CD4-positive, alpha-beta memory T cell (primary cell): ENCODE measurements at regions not wholly inside any gene's neighbourhood (a gene's known extent, or its start where the extent isn't known, plus 50 kb on each side); places are given as distances from the start of the nearest gene placed in this dataset.

Experiments
- CTCF ChIA-PET: fragments of 350-600 bp; sonication (Branson Sonifier 250); formaldehyde crosslinking; loops from one replicate; lab custom pipeline; 2021; ENCODE audit warnings: inconsistent platforms; ENCODE audit not compliant: partially characterized antibody; lab: Charles Lee
- POLR2A ChIA-PET: fragments of 350-600 bp; sonication (Branson Sonifier 250); formaldehyde crosslinking; loops from one replicate; lab custom pipeline; 2021; ENCODE audit not compliant: partially characterized antibody; lab: Charles Lee
- DNase-seq, 5 donors: peaks; one replicate each; pipeline versions ENCODE4 v3.0.0 to v3.0.0-alpha.2; 2020 to 2022; ENCODE audit warnings: mixed read lengths in 1 of 5
- H3K27ac ChIP-seq: one replicate; pipeline ENCODE4 v1.7.0; 2013; ENCODE audit warnings: low read depth, low read length
- H3K27me3 ChIP-seq: 2 replicates; pipeline ENCODE4 v1.7.0; 2013; ENCODE audit warnings: mild to moderate bottlenecking, low read length, moderate library complexity; ENCODE audit not compliant: insufficient read depth
- H3K36me3 ChIP-seq: 2 replicates; pipeline ENCODE4 v1.7.0; 2013; ENCODE audit warnings: mild to moderate bottlenecking, low read length, moderate library complexity; ENCODE audit not compliant: insufficient read depth
- H3K4me1 ChIP-seq: 2 replicates; pipeline ENCODE4 v1.7.0; 2013; ENCODE audit warnings: mild to moderate bottlenecking, low read length, moderate library complexity; ENCODE audit not compliant: insufficient read depth
- H3K4me3 ChIP-seq, 2 donors: one replicate each; pipeline ENCODE4 v1.7.0; 2013; ENCODE audit warnings: low read length in 2 of 2, mild to moderate bottlenecking in 1 of 2
- H3K9me3 ChIP-seq, 2 donors: one replicate each; pipeline ENCODE4 v1.7.0; 2013; ENCODE audit warnings: low read length in 2 of 2, control low read depth in 1 of 2; ENCODE audit not compliant: control insufficient read depth in 1 of 2
- H3K27ac Mint-ChIP-seq, 7 donors: one replicate each; pipeline ENCODE4 v1.8.0; 2020 to 2021; ENCODE audit warnings: mixed read lengths in 7 of 7, mild to moderate bottlenecking in 6 of 7, inconsistent platforms in 3 of 7, moderate library complexity in 3 of 7
- H3K27me3 Mint-ChIP-seq, 2 donors: one replicate each; pipeline ENCODE4 v1.8.0; 2020 to 2021; ENCODE audit warnings: mixed read lengths in 2 of 2
- H3K36me3 Mint-ChIP-seq, 2 donors: one replicate each; pipeline ENCODE4 v1.8.0; 2020 to 2021; ENCODE audit warnings: mixed read lengths in 2 of 2, inconsistent platforms in 1 of 2, mild to moderate bottlenecking in 1 of 2
- H3K4me1 Mint-ChIP-seq, 4 donors: one replicate each; pipeline ENCODE4 v1.8.0; 2020 to 2021; ENCODE audit warnings: mixed read lengths in 4 of 4, mild to moderate bottlenecking in 1 of 4
- H3K4me3 Mint-ChIP-seq, 8 donors: one replicate each; pipeline ENCODE4 v1.8.0; 2020 to 2021; ENCODE audit warnings: mixed read lengths in 8 of 8, mild to moderate bottlenecking in 7 of 8, moderate library complexity in 6 of 8, inconsistent platforms in 3 of 8
- H3K9me3 Mint-ChIP-seq, 8 donors: one replicate each; pipeline ENCODE4 v1.8.0; 2020 to 2021; ENCODE audit warnings: mixed read lengths in 8 of 8, mild to moderate bottlenecking in 5 of 8, inconsistent platforms in 3 of 8, moderate library complexity in 1 of 8
- intact Hi-C: fragments of 100-400 bp; cut with micrococcal nuclease; formaldehyde crosslinking; loops from one replicate; pipeline ENCODE4 v1.15.1; 2023

- Histone ChIP-seq H3K9me3 (no peaks in the 10 kb centered on the region), H3K4me3 (no peak overlapping the region), H3K36me3 (no peaks in the 10 kb centered on the region), H3K4me1 (no peaks in the 10 kb centered on the region), H3K27me3 (no peaks in the 10 kb centered on the region), H3K27ac (no peak overlapping the region)
- ChIA-PET CTCF (no interaction called here), POLR2A (no interaction called here)
- Mint-ChIP-seq H3K4me1 (no peaks in the 10 kb centered on the region), H3K27ac (no peak overlapping the region), H3K4me3 (no peak overlapping the region), H3K27me3 (no peaks in the 10 kb centered on the region), H3K9me3 (peaks cover 1 to 10% (median 4%) of the 10 kb centered on the region in 8 donors), H3K36me3 (no peaks in the 10 kb centered on the region)
- intact Hi-C loops, result no loop called here
- no peak for DNase-seq
These were observed 311.6 kb upstream of the SEMA3A start for GRCh38 chr7:84506151-84506550.

- H3K9me3 ChIP-seq, result no peaks in the 10 kb centered on the region
- Mint-ChIP-seq H3K36me3 (no peaks in the 10 kb centered on the region), H3K4me1 (no peaks in the 10 kb centered on the region), H3K27me3 (no peaks in the 10 kb centered on the region), H3K4me3 (no peak overlapping the region), H3K9me3 (peaks cover 2 to 15% (median 4%) of the 10 kb centered on the region in 8 donors), H3K27ac (no peak overlapping the region)
- no peak overlapping the region for H3K27ac ChIP-seq
- DNase-seq, result no peak
- ChIA-PET POLR2A (no interaction called here), CTCF (no interaction called here)
- H3K4me1 ChIP-seq, result no peaks in the 10 kb centered on the region
- intact Hi-C loops, result no loop called here
- H3K4me3 ChIP-seq, result no peak overlapping the region
- no peaks in the 10 kb centered on the region for H3K27me3 ChIP-seq
- no peaks in the 10 kb centered on the region for H3K36me3 ChIP-seq
These were observed 307.6 kb upstream of the SEMA3A start for GRCh38 chr7:84502239-84502638.

- POLR2A ChIA-PET, result no interaction called here
- no peaks in the 10 kb centered on the region for H3K36me3 ChIP-seq
- CTCF ChIA-PET, result no interaction called here
- H3K4me3 Mint-ChIP-seq, result no peak overlapping the region
- peaks cover 0 to 12% (median 2%) of the 10 kb centered on the region in 8 donors for H3K9me3 Mint-ChIP-seq
- no peak overlapping the region for H3K4me3 ChIP-seq
- DNase-seq, result no peak
- no peaks in the 10 kb centered on the region for H3K27me3 Mint-ChIP-seq
- H3K27ac Mint-ChIP-seq, result no peak overlapping the region
- H3K4me1 ChIP-seq, result no peaks in the 10 kb centered on the region
- no peak overlapping the region for H3K27ac ChIP-seq
- no peaks in the 10 kb centered on the region for H3K9me3 ChIP-seq
- intact Hi-C loops, result no loop called here
- no peaks in the 10 kb centered on the region for H3K27me3 ChIP-seq
- no peaks in the 10 kb centered on the region for H3K36me3 Mint-ChIP-seq
- no peaks in the 10 kb centered on the region for H3K4me1 Mint-ChIP-seq
These were observed 303.3 kb upstream of the SEMA3A start for GRCh38 chr7:84497873-84498272.

GRCh38 chr7:84495128-84495527 lies 300.5 kb upstream of the SEMA3A start:
- Mint-ChIP-seq H3K27ac (no peak overlapping the region), H3K27me3 (no peaks in the 10 kb centered on the region), H3K36me3 (no peaks in the 10 kb centered on the region), H3K9me3 (peaks cover 0 to 12% (median 1%) of the 10 kb centered on the region in 8 donors), H3K4me1 (no peaks in the 10 kb centered on the region), H3K4me3 (no peak overlapping the region)
- intact Hi-C loops, result no loop called here
- H3K27ac ChIP-seq, result no peak overlapping the region
- H3K4me3 ChIP-seq, result no peak overlapping the region
- H3K36me3 ChIP-seq, result no peaks in the 10 kb centered on the region
- H3K27me3 ChIP-seq, result no peaks in the 10 kb centered on the region
- no peaks in the 10 kb centered on the region for H3K9me3 ChIP-seq
- no peaks in the 10 kb centered on the region for H3K4me1 ChIP-seq
- CTCF ChIA-PET, result no interaction called here
- no peak for DNase-seq
- POLR2A ChIA-PET, result no interaction called here

- DNase-seq, result no peak
- Mint-ChIP-seq H3K4me1 (no peaks in the 10 kb centered on the region), H3K36me3 (no peaks in the 10 kb centered on the region), H3K27me3 (no peaks in the 10 kb centered on the region), H3K27ac (no peak overlapping the region), H3K9me3 (peaks cover 0 to 12% (median 1%) of the 10 kb centered on the region in 8 donors), H3K4me3 (no peak overlapping the region)
- Histone ChIP-seq H3K4me3 (no peak overlapping the region), H3K27ac (no peak overlapping the region), H3K9me3 (no peaks in the 10 kb centered on the region), H3K36me3 (no peaks in the 10 kb centered on the region), H3K27me3 (no peaks in the 10 kb centered on the region), H3K4me1 (no peaks in the 10 kb centered on the region)
- intact Hi-C loops, result no loop called here
- CTCF ChIA-PET, result no interaction called here
- POLR2A ChIA-PET, result no interaction called here
These were observed 297.8 kb upstream of the SEMA3A start for GRCh38 chr7:84492098-84493034.

GRCh38 chr7:84490661-84491060 lies 296.1 kb upstream of the SEMA3A start:
- Histone ChIP-seq H3K36me3 (no peaks in the 10 kb centered on the region), H3K4me3 (no peak overlapping the region), H3K27ac (no peak overlapping the region), H3K4me1 (no peaks in the 10 kb centered on the region), H3K9me3 (no peaks in the 10 kb centered on the region), H3K27me3 (no peaks in the 10 kb centered on the region)
- no peak for DNase-seq
- Mint-ChIP-seq H3K4me3 (no peak overlapping the region), H3K9me3 (peaks cover 0 to 9% (median 1%) of the 10 kb centered on the region in 8 donors), H3K4me1 (no peaks in the 10 kb centered on the region), H3K27me3 (no peaks in the 10 kb centered on the region), H3K27ac (no peak overlapping the region), H3K36me3 (no peaks in the 10 kb centered on the region)
- intact Hi-C loops, result no loop called here
- ChIA-PET CTCF (no interaction called here), POLR2A (no interaction called here)

GRCh38 chr7:84484502-84485079 lies 290.0 kb upstream of the SEMA3A start:
- H3K27me3 ChIP-seq, result no peaks in the 10 kb centered on the region
- no peaks in the 10 kb centered on the region for H3K27me3 Mint-ChIP-seq
- no peak overlapping the region for H3K27ac ChIP-seq
- no peak overlapping the region for H3K4me3 ChIP-seq
- no peaks in the 10 kb centered on the region for H3K9me3 ChIP-seq
- no peaks in the 10 kb centered on the region for H3K36me3 ChIP-seq
- POLR2A ChIA-PET, result no interaction called here
- CTCF ChIA-PET, result no interaction called here
- H3K9me3 Mint-ChIP-seq, result peaks cover 0 to 4% (median 1%) of the 10 kb centered on the region in 8 donors
- H3K27ac Mint-ChIP-seq, result no peak overlapping the region
- H3K4me1 ChIP-seq, result no peaks in the 10 kb centered on the region
- no peaks in the 10 kb centered on the region for H3K4me1 Mint-ChIP-seq
- H3K36me3 Mint-ChIP-seq, result no peaks in the 10 kb centered on the region
- intact Hi-C loops, result no loop called here
- no peak for DNase-seq
- H3K4me3 Mint-ChIP-seq, result no peak overlapping the region
